ENCODE measurements at regions not wholly inside any gene's neighbourhood (a gene's known extent, or its start where the extent isn't known, plus 50 kb on each side); places are given as distances from the start of the nearest gene placed in this dataset.
A peak's percentile ranks its signal among the peaks of the same experiment; 100 is the strongest.

- no peaks in the 10 kb centered on the region for H3K36me3 ChIP-seq (ENCODE audit: insufficient read depth, low read length)
- Mint-ChIP-seq H3K4me1 (peaks cover 77 to 95% (median 84%) of the 10 kb centered on the region in 3 donors), H3K4me3 (peak overlapping the region; percentile 31 to 79 (median 71)), H3K27me3 (no peaks in the 10 kb centered on the region), H3K27ac (peak overlapping the region; percentile 66 to 95 (median 92)), H3K36me3 (peaks cover 2 to 6% (median 3%) of the 10 kb centered on the region in 3 donors), H3K9me3 (peaks cover 0 to 3% (median 0%) of the 10 kb centered on the region in 5 donors)
- H3K4me3 ChIP-seq (ENCODE audit: low read length), result peak overlapping the region; percentile 13
- CTCF ChIA-PET, result no interaction called here
- H3K27ac ChIP-seq (ENCODE audit: low read depth, low read length), result peak overlapping the region; percentile 7
- DNase-seq, result no peak
- no peaks in the 10 kb centered on the region for H3K27me3 ChIP-seq (ENCODE audit: insufficient read depth, low read length, poor library complexity, severe bottlenecking)
- H3K9me3 ChIP-seq (ENCODE audit: low read length), result no peaks in the 10 kb centered on the region
- peaks cover 38% of the 10 kb centered on the region for H3K4me1 ChIP-seq (ENCODE audit: insufficient read depth, low read length)
- POLR2A ChIA-PET, result no interaction called here
Observed at GRCh38 chr2:144233733-144234541, 286.0 kb downstream of the ZEB2 start.

GRCh38 chr2:144233317-144233716 is 286.6 kb downstream of the ZEB2 start:
- H3K4me1 Mint-ChIP-seq, result peaks cover 71 to 89% (median 78%) of the 10 kb centered on the region in 3 donors
- peaks cover 2 to 6% (median 3%) of the 10 kb centered on the region in 3 donors for H3K36me3 Mint-ChIP-seq
- Histone ChIP-seq H3K4me1 (ENCODE audit: insufficient read depth, low read length) (peaks cover 34% of the 10 kb centered on the region), H3K9me3 (ENCODE audit: low read length) (no peaks in the 10 kb centered on the region), H3K27me3 (ENCODE audit: insufficient read depth, low read length, poor library complexity, severe bottlenecking) (no peaks in the 10 kb centered on the region), H3K27ac (ENCODE audit: low read depth, low read length) (no peak overlapping the region), H3K4me3 (ENCODE audit: low read length) (no peak overlapping the region), H3K36me3 (ENCODE audit: insufficient read depth, low read length) (no peaks in the 10 kb centered on the region)
- peak overlapping the region in 6 of 7 donors; percentile 35 to 79 (median 64) for H3K4me3 Mint-ChIP-seq
- ChIA-PET CTCF (no interaction called here), POLR2A (no interaction called here)
- H3K27ac Mint-ChIP-seq, result peak overlapping the region; percentile 66 to 95 (median 90)
- no peaks in the 10 kb centered on the region for H3K27me3 Mint-ChIP-seq
- H3K9me3 Mint-ChIP-seq, result peaks cover 0 to 3% (median 0%) of the 10 kb centered on the region in 5 donors
- DNase-seq, result no peak

GRCh38 chr2:144230448-144231085 is 289.4 kb downstream of the ZEB2 start:
- peak overlapping the region; percentile 35 for H3K27ac ChIP-seq (ENCODE audit: low read depth, low read length)
- no peak overlapping the region for H3K4me3 Mint-ChIP-seq
- CTCF ChIA-PET, result no interaction called here

GRCh38 chr2:144230033-144230432 is 289.9 kb downstream of the ZEB2 start:
- Mint-ChIP-seq H3K9me3 (peaks cover 0 to 3% (median 0%) of the 10 kb centered on the region in 5 donors), H3K27ac (peak overlapping the region in 3 of 8 donors; percentile 60 to 73 (median 66)), H3K4me1 (peaks cover 53 to 85% (median 58%) of the 10 kb centered on the region in 3 donors), H3K4me3 (peak overlapping the region in 1 of 7 donors; percentile 55), H3K36me3 (peaks cover 3 to 6% (median 4%) of the 10 kb centered on the region in 3 donors), H3K27me3 (no peaks in the 10 kb centered on the region)
- H3K4me3 ChIP-seq (ENCODE audit: low read length), result no peak overlapping the region
- H3K4me1 ChIP-seq (ENCODE audit: insufficient read depth, low read length), result peaks cover 20% of the 10 kb centered on the region
- ChIA-PET POLR2A (no interaction called here), CTCF (no interaction called here)
- H3K27me3 ChIP-seq (ENCODE audit: insufficient read depth, low read length, poor library complexity, severe bottlenecking), result no peaks in the 10 kb centered on the region
- peak overlapping the region; percentile 27 for H3K27ac ChIP-seq (ENCODE audit: low read depth, low read length)
- no peaks in the 10 kb centered on the region for H3K36me3 ChIP-seq (ENCODE audit: insufficient read depth, low read length)
- no peaks in the 10 kb centered on the region for H3K9me3 ChIP-seq (ENCODE audit: low read length)
- no peak for DNase-seq

More at GRCh38 chr2:144230448-144231085, 289.4 kb downstream of the ZEB2 start:
- POLR2A ChIA-PET, result no interaction called here
- H3K4me1 ChIP-seq (ENCODE audit: insufficient read depth, low read length), result peaks cover 21% of the 10 kb centered on the region
- Mint-ChIP-seq H3K36me3 (peaks cover 2 to 6% (median 3%) of the 10 kb centered on the region in 3 donors), H3K4me1 (peaks cover 58 to 85% (median 61%) of the 10 kb centered on the region in 3 donors), H3K9me3 (peaks cover 0 to 3% (median 0%) of the 10 kb centered on the region in 5 donors), H3K27ac (peak overlapping the region in 4 of 8 donors; percentile 14 to 79 (median 68)), H3K27me3 (no peaks in the 10 kb centered on the region)
- H3K27me3 ChIP-seq (ENCODE audit: insufficient read depth, low read length, poor library complexity, severe bottlenecking), result no peaks in the 10 kb centered on the region
- no peak overlapping the region for H3K4me3 ChIP-seq (ENCODE audit: low read length)
- no peak for DNase-seq
- H3K36me3 ChIP-seq (ENCODE audit: insufficient read depth, low read length), result no peaks in the 10 kb centered on the region
- H3K9me3 ChIP-seq (ENCODE audit: low read length), result no peaks in the 10 kb centered on the region

- ChIA-PET CTCF (no interaction called here), POLR2A (no interaction called here)
- Mint-ChIP-seq H3K27ac (peak overlapping the region in 4 of 8 donors; percentile 19 to 83 (median 60)), H3K27me3 (no peaks in the 10 kb centered on the region), H3K9me3 (peaks cover 0 to 3% (median 0%) of the 10 kb centered on the region in 5 donors), H3K4me1 (peaks cover 45 to 82% (median 50%) of the 10 kb centered on the region in 3 donors), H3K4me3 (no peak overlapping the region), H3K36me3 (peaks cover 3 to 6% (median 4%) of the 10 kb centered on the region in 3 donors)
- Histone ChIP-seq H3K27ac (ENCODE audit: low read depth, low read length) (no peak overlapping the region), H3K36me3 (ENCODE audit: insufficient read depth, low read length) (no peaks in the 10 kb centered on the region), H3K27me3 (ENCODE audit: insufficient read depth, low read length, poor library complexity, severe bottlenecking) (no peaks in the 10 kb centered on the region), H3K4me1 (ENCODE audit: insufficient read depth, low read length) (peaks cover 12% of the 10 kb centered on the region), H3K4me3 (ENCODE audit: low read length) (no peak overlapping the region), H3K9me3 (ENCODE audit: low read length) (no peaks in the 10 kb centered on the region)
- DNase-seq, result no peak
Observed at GRCh38 chr2:144229296-144229695, 290.6 kb downstream of the ZEB2 start.

GRCh38 chr2:144227427-144228105 is 292.4 kb downstream of the ZEB2 start:
- CTCF ChIA-PET, result interaction anchor here (0.9 kb wide), 1 partner anchor 14 kb away, joined by 4 read pairs; no protein-coding TSS in a partner anchor
- peak overlapping the region in 7 of 8 donors; percentile 22 to 81 (median 69) for H3K27ac Mint-ChIP-seq
- peaks cover 28 to 67% (median 34%) of the 10 kb centered on the region in 3 donors for H3K4me1 Mint-ChIP-seq

GRCh38 chr2:144225076-144225475 is 294.8 kb downstream of the ZEB2 start:
- CTCF ChIA-PET, result no interaction called here

More at GRCh38 chr2:144227427-144228105, 292.4 kb downstream of the ZEB2 start:
- no peak overlapping the region for H3K4me3 ChIP-seq (ENCODE audit: low read length)
- no peaks in the 10 kb centered on the region for H3K36me3 ChIP-seq (ENCODE audit: insufficient read depth, low read length)
- H3K27me3 Mint-ChIP-seq, result no peaks in the 10 kb centered on the region
- no peaks in the 10 kb centered on the region for H3K4me1 ChIP-seq (ENCODE audit: insufficient read depth, low read length)
- peaks cover 3 to 6% (median 4%) of the 10 kb centered on the region in 3 donors for H3K36me3 Mint-ChIP-seq
- H3K27ac ChIP-seq (ENCODE audit: low read depth, low read length), result no peak overlapping the region
- no peaks in the 10 kb centered on the region for H3K27me3 ChIP-seq (ENCODE audit: insufficient read depth, low read length, poor library complexity, severe bottlenecking)
- no peak for DNase-seq
- no peaks in the 10 kb centered on the region for H3K9me3 ChIP-seq (ENCODE audit: low read length)
- POLR2A ChIA-PET, result no interaction called here
- H3K9me3 Mint-ChIP-seq, result peaks cover 0 to 3% (median 0%) of the 10 kb centered on the region in 5 donors
- peak overlapping the region in 5 of 7 donors; percentile 5 to 42 (median 15) for H3K4me3 Mint-ChIP-seq

More at GRCh38 chr2:144225076-144225475, 294.8 kb downstream of the ZEB2 start:
- H3K4me1 Mint-ChIP-seq, result peaks cover 10 to 45% (median 20%) of the 10 kb centered on the region in 3 donors
- peaks cover 0 to 3% (median 0%) of the 10 kb centered on the region in 5 donors for H3K9me3 Mint-ChIP-seq
- no peaks in the 10 kb centered on the region for H3K27me3 ChIP-seq (ENCODE audit: insufficient read depth, low read length, poor library complexity, severe bottlenecking)
- H3K4me1 ChIP-seq (ENCODE audit: insufficient read depth, low read length), result no peaks in the 10 kb centered on the region
- H3K9me3 ChIP-seq (ENCODE audit: low read length), result no peaks in the 10 kb centered on the region
- H3K27ac Mint-ChIP-seq, result peak overlapping the region in 2 of 8 donors; percentile 11 to 49
- peaks cover 3 to 6% (median 4%) of the 10 kb centered on the region in 3 donors for H3K36me3 Mint-ChIP-seq
- H3K27ac ChIP-seq (ENCODE audit: low read depth, low read length), result no peak overlapping the region
- H3K27me3 Mint-ChIP-seq, result no peaks in the 10 kb centered on the region
- H3K4me3 Mint-ChIP-seq, result peak overlapping the region in 1 of 7 donors; percentile 55
- H3K36me3 ChIP-seq (ENCODE audit: insufficient read depth, low read length), result no peaks in the 10 kb centered on the region
- H3K4me3 ChIP-seq (ENCODE audit: low read length), result no peak overlapping the region
- POLR2A ChIA-PET, result interaction anchor here (0.6 kb wide), 1 partner anchor 142 kb away, joined by 3 read pairs; no protein-coding TSS in a partner anchor
- no peak for DNase-seq

Measured in CD8-positive, alpha-beta memory T cell (primary cell).